ENCODE measurements at regions not wholly inside any gene's neighbourhood (a gene's known extent, or its start where the extent isn't known, plus 50 kb on each side); places are given as distances from the start of the nearest gene placed in this dataset.
"Not testable (repeated sequence)": the region's sequence is repeated elsewhere in the genome, so short reads cannot be mapped to it uniquely, and the experiment has no call there.

DNA sequence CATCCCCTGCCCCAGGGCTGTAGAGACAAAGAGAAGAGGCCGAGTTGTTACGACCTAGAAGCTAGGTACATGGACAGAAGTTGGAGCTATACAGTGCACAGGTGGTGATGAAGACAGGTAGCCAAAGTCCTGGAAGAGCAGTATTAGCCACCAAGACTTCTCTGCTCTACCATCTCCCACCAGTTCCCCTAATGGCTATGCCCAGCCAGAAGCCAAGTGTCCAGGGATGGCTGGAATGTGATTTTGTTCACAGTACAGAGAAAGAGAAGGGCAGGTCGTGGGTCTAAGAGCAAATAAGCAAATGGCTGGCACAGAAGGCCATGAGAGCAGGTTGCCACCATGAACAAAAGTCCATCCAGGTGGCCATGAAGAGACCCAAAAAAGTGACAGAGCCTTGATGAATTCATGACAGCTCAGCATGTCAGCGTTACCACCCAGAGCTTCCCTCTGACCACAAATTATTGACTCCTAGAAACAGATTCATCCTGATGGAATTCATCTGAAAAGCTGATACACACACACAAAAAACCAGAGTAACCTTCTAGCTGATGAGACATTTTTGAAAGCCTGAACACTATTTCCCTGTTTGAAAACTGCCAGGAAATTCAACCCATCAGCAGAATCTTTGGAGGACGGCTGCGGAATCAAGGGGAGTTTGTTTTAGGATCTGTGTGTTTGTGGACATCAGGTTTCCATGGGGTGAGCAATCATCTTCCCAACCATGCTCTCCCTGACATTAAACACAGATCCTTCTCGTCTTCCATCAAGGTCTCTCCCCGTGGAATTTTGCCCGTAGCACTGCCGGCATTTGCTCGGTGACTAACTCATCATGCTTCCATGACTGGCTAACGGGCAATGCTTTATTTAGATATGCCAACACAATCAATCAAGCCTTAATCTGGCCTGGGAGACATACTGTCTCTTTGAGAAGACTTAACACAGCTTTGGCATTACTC lies 906.7 kb upstream of the AUTS2 start:
- no peak for DNase-seq

DNA sequence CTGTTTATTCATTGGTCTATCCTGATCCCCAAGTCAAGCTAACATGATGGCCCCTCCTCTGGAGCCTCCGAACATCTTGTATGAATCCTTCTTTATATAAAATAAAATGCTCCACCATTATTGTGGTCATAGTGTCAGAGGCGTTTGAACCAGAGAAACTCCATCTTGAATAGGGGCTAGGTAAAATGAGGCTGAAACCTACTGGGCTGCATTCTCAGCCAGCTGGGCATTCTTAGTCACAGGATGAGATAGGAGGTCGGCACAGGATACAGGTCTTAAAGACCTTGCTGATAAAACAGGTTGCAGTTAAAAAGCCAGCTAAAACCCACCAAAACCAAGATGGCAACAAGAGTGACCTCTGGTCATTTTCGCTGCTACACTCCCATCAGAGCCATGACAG lies 905.8 kb upstream of the AUTS2 start:
- DNase-seq = no peak

DNA sequence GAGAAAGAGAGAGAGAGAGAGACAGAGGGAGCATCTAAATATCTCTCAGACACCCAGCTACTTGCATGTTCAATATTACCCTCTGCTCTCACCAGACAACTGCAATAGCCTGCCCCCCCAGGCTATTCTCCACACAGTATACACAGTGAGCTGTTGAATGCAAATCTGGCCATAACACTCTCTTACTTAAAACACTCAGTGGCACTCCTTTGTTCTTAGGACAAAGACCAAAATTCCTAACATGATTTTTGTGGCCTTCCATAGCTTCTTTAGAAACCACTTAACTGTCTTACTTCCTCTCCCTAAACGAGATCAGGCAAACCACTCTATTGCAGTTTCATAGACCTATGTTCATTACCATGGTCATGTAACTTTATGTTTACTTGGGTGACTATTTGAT lies 903.6 kb upstream of the AUTS2 start:
- no peak for DNase-seq

DNA sequence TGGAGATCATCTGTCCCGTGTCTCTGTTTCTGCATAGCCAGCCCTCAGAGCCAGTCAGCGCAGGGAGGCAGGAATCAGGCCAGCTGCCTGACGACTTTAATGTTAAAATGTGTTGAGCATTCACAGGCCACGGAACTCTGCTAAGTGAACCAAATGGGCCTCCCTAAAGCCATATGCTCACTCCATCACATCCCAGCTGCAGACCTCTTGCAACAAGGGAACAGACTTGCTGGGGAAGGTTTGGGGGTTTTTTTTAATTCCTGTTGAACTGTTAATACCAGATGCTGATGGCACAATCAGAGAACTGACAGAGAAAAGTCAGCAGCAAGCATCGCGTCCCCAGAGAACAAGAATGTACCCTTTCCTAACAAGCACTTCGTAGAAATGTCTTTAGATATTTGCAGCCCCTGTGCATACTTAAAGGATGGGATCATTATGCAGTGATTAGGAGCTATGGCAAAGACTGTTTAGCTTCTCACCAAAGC lies 900.4 kb upstream of the AUTS2 start:
- peak; percentile 86 for DNase-seq

DNA sequence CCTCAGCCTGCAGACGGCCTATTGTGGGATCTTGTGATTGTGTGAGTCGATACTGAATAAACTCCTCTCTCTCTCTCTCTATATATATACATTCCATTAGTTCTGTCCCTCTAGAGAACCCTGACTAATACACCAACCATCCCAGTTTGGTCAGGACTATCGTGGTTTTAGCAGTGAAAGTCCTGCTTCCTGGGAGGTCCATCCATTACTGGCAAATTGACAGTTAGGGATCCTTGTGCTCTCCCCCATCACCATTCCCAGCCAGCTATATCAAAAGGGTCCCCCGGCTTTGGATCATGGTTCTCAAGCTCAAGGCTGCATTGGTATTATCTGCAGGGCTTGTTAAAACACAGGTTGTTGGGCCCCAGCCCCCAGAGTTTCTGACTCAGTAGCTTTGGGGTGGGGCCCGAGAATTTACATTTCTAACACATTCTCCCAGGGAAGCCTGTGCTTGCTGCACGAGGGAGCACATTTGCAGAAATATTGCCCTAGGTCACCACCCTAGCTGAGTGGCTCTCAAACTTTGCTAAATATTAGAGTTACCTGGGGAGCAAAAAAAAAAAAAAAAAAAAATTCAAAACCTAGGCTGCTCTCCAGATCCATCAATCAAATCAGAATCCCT lies 899.1 kb upstream of the AUTS2 start:
- no peak for DNase-seq

DNA sequence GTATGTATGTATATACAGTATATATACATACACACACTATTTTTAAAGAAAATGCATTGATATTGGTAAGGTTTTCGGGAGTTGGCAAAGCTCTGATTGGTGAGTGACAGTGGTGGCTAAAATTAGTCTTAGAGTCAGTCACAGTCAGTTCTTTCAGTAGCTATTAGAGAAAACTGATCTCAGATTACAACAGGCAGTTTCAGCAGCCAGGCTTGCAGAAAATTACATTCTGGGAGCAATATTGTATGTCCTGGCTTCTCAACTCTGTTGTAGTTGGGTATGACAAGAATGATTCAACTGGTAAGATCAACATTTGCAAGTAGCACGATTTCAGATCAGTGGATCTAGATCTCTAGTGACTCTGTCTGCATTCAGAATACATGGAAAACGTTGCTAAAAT lies 897.9 kb upstream of the AUTS2 start:
- DNase-seq = no peak

DNA sequence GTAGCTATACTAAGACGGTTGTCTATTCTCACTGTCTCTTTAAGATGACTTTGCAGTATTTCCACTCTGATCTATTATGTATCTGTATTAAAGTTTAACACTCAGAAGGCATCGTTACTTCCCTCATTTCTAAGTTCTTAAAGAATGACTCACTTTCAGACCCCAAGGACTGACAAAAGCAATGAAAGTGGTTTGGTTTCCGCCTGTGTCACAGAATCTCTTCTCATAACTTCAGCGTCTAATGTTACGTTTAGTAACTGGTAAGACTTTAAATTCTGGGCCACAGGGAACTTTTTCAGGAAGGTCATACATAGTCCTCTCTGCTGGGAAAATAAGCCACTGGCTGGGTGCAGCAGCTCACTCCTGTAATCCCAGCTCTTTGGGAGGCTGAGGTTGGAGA lies 892.0 kb upstream of the AUTS2 start:
- no peak for DNase-seq

DNA sequence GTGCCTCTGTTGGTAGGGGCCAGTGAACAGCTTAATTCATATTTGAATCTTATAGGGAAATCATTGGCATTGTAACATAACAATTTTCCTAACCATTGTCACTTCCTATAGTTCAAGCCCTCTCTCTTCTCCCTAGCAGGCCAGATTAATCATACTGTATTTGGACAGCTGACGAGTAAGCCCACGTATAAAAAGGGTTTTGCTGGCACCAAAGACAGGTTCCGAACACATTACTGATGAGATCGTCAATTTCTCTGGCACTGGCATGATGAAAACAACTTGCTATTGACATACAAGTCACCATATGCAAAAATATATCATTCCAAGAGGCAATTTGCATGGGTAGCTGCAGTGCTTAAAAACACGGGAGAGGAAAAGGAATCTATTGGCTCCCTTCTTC lies 891.1 kb upstream of the AUTS2 start:
- DNase-seq = no peak

DNA sequence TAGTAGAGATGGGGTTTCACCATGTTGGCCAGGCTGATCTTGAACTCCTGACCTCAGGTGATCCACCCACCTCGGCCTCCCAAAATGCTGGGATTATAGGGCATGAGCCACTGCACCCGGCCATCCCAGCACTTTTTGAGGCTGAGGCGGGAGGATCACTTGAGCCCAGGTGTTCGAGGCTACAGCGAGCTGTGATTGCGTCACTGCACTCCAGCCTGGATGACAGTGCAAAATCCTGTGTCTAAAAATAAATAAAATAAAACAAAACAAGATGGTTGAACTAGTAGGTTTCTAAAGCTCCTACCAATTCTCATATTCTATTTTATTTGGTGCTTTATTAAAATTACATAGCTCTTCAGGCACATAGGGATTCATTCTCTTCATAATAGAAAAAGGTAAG lies 890.3 kb upstream of the AUTS2 start:
- DNase-seq = no peak

DNA sequence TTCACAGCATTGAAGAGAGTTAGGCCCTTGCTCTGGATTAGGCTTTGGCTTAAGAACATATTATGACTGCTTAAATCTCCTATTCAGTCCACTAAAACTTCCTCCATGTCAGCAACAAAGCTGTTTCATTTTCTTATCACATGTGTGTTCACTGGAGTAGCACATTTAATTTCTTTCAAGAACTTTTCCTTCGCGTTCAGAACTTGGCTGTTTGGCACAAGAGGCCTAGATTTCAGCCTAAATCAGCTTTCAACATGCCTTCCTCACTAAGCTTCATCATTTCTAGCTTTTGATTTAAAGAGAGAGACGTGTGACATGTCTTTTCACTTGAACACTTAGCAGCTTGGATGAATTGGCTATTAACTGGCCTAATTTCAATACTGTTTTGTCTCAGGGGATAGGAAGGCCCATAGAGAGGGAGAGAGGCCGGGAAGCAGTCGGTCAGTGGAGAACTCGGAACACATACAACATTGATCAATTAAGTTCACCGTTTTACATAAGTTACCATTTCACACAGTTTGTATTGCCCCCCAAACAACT lies 885.2 kb upstream of the AUTS2 start:
- no peak for DNase-seq

DNA sequence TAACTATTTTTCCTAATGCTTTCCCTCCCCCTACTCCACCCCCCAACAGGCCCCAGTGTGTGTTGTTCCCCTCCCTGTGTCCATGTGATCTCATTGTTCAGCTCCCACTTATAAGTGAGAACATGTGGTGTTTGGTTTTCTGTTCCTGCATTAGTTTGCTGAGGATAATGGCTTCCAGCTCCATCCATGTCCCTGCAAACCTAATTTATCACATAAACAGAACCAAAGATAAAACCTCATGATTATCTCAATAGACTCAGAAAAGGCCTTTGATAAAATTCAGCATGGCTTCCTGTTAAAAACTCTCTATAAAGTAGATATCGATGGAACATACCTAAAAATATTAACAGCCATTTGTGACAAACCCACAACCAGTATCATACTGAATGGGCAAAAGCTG lies 884.1 kb upstream of the AUTS2 start:
- not testable (repeated sequence) for DNase-seq

DNA sequence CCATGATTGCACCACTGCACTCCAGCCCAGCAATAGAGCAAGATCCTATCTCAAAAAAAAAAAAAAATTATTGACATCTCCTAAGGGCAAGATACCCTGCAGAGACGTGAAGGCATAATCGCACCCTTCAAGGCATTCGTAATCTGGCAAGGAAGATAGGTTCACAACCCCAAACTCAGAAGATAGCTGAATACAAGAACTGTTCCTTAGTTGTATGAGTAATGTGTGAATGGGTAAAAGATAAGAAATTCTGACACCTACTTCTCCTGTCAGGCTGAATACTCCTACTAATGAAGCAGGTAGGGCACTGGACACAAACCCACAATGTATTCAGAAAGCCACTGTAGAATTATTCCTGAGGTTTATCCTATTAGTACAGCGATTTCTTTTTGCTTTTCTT lies 882.4 kb upstream of the AUTS2 start:
- DNase-seq = no peak

DNA sequence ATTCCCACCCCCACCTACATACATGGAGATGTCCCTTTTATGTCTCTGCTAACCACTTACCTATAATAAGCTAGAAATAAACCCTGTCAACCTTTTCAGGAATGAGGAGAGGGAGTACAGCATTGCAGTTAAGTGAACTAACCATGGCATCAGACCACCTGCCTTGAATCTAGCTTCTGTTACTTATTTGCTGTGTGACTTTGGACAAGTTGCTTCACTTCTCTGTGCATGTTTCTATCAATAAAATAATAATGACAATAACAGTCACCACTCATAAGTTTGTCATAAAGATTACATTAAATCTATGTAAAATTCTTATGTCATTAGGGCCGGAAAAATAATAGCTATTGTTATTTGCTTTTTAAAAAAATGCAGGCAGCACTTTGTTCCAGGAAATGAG lies 881.1 kb upstream of the AUTS2 start:
- DNase-seq = no peak

DNA sequence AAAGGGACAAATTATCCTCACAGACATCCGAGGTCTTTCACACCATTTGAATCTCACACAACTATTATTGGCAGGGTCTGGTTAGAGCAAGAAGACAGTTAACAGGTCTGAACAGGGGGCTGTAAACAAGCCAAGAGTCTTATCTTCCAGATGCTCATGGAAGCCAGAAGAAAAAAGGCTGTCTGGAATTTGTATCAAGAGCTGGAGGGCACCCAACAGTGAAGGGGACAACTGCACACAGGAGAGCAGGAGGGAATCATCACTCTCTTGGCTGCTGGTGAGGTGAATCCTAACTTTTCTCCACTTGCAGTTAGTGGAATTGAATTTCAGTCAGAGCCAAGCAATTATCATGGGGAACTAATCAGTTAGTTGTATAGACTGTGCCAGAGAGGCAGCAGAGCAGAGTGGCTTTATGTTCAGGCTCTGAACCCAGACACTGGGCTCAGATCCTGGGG lies 880.2 kb upstream of the AUTS2 start:
- DNase-seq = peak; percentile 62

DNA sequence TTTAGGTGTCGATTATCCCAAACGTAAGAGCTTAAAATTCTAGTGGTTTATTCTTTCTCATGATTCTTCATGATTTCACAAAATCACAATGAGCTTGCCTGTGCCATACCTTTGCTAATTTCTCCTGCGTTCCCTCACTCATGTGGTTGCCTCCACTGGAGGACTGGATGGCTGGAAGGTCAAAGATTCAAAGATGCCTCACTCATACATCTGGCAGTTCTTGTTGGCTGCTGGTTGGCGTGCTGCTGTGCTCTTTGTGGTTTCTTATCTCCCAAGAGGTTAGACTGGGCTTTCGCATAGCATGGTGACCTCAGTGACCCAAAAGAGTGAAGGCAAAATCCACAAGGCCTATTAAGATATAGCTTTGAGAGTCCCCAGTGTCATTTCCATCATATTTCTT lies 877.6 kb upstream of the AUTS2 start:
- DNase-seq = no peak

DNA sequence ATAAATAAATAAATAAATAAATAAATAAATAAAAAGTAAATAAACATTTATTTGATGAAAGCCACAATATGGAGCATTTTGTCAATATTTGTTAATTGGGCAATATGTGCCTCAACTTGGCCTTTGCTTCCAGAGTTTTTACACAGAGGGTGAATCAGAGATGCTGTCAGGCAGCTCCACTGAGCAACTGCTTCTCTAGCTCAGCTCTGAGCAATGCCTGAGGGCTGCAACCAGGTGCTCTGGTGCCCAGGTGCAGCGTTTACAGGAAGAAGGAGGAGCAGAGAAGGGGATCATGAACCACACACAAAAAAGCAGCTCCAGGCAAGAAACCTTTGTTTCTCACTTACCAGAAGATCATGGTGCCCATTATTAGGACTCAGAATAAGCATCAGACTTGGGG lies 876.2 kb upstream of the AUTS2 start:
- no peak for DNase-seq

DNA sequence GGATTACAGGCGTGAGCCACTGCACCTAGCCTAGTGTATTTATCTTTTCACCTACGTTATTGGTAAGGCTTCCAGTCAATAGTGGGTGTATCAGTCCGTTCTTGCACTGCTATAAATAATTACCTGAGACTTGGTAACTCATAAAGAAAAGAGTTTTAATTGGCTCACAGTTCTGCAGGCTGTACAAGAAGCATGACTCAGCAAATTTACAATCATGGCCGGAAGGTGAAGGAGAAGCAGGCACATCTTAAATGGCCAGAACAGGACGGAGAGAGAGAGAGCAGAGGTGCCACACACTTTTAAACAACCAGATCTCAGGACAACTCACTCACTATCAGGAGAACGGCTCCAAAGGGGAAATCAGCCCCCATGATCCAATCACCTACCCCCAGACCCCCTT lies 873.3 kb upstream of the AUTS2 start:
- no peak for DNase-seq

DNA sequence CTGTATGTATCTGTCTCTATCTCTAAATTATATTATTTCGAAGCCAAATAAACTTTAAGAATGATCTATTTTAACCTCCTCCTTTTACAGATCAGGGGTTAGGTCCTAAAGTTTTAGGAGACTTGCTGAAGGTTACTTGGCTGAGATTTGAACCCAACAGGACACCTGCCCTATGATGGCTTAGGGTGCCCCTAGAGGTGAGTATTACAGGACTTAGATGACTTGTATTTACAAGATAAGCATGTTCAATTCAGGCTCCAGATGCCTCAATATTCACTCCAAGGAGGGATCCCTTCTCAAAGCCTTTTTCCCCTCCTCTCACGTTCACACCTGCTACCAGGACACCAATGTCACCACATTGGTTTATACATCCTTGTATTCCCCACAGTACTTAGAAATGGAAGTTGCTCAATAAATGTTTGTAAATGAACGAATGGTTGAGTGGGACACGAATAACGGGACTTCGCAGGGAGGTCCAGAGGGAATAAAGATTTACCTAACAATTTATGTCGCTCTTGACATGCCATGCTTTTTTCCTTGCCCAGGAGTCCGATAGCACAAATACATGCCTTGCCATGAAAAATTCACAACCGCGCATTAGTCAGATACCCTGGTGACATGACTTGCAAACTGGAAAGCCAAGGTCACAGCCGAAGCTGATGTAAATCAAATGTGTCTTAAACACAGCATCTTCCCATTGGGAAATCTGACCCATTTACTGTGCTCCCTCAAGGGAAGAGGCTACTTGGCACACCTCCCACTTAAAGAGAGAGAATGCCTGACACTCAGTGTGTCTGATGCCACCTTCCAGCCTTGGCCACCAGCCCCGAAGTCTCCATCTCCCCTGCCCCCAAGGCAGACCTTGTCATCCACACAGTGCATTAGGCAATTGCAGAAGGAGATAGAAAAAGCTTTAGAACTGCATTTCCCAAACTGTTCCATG lies 872.2 kb upstream of the AUTS2 start:
- DNase-seq = no peak

DNA sequence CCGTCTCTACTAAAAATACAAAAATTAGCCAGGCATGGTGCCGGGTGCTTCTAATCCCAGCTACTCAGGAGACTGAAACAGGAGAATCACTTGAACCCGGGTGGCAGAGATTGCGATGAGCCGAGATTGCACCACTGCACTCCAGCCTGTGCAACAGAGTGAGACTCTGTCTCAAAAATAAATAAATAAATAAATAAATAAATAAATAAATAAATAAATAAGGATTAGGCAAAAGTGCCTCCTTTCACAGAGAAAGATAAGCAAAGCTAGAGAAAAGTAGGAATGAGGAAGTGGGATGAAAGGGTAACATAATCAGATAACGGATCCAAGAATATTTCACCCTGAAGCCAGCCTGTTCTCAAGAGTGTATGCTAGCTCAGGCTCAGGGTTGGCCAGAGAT lies 869.6 kb upstream of the AUTS2 start:
- not testable (repeated sequence) for DNase-seq

DNA sequence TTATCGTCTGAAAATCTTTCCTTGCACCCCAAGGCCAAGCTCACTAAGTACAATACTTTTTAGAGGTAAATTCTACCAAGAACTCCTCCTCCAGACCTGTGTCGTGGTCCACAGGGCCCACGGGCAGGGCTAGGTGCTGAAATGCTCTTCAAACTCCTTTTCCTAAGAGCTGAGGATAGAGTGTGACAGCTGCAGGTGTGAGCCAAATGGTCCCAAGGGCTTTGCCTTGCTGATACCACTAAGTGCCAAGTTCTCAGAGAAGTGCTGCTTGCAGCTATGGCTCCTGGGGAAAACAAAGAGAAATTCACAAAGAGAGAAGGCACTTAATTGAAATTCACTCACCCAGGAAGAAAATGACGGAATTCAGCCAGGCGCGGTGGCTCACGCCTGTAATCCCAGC lies 868.9 kb upstream of the AUTS2 start:
- DNase-seq = peak; percentile 92

DNA sequence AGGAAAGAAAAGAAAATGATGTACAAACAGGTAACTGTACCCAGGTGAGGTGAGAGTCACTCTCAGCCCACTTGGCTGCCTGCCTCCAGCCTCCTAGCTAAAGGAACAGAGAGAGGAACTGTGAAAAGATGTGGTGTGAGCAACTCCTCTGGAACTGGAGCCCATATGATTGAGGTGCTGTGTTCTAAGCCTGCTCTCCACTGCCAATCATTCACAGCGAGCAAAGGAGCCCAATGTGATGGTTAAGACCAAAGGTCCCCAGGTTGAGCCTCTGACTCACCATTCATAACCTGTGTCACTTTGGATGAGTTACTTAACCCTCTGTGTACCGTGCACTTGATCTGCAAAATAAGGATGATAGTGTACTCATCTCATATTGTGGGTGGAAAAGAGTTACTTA lies 868.1 kb upstream of the AUTS2 start:
- DNase-seq = no peak

DNA sequence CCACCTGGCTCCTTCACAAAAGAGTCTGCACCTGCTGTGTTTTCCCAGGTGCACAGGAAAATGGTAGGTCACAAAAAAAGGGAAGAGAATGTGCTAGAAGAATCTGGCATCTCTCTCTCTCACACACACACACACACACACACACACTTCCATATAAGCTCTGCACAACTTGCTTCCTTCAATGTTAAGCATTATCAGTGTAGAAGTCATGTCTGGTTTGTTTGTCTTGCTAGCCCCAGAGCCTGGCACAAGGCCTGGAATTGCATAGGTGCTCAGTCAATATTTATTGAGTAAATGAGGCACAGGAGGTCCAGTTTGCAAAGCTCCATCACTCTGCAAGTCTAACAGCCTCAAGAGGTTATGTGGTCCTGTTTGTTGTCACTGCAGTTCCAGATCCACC lies 867.3 kb upstream of the AUTS2 start:
- DNase-seq = no peak

All from NCI-H2171 (cell line).